ENCODE measurements at regions not wholly inside any gene's neighbourhood (a gene's known extent, or its start where the extent isn't known, plus 50 kb on each side); places are given as distances from the start of the nearest gene placed in this dataset.
"Not testable (repeated sequence)": the region's sequence is repeated elsewhere in the genome, so short reads cannot be mapped to it uniquely, and the experiment has no call there.

DNA sequence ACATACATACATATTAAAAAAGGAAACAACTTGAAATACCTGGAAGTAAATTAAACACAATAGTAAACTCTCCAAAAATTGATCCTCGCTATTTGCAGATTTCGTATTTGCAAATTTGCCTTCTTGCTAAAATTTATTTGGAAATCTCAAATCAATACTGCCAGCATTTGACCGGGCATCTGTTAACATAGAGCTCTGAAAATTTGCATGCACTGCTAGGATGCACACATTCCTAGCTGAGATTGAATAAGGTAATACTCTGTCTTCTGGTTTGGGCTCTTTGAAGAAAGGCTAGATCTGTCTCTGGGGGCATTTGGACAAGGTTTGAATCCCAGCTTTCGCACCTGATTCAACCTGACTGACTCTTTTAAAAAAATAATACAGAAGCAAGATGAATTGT is 729.1 kb upstream of the MGAT4C start:
- in situ Hi-C loops (cut with MboI; ENCODE audit: low pct_unique_long_range_greater_than_20kb, low sequenced_read_pairs) = no loop called here
- no peak for DNase-seq

DNA sequence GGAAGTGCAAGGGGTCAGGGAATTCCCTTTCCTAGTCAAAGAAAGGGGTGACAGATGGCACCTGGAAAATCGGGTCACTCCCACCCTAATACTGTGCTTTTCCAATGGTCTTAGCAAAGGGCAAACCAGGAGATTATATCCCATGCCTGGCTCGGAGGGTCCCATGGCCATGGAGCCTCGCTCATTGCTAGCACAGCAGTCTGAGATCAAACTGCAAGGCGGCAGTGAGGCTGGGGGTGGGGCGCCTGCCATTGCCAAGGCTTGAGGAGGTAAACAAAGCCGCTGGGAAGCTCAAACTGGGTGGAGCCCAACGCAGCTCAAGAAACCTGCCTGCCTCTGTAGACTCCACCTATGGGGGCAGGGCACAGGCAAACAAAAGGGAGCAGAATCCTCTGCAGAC is 714.4 kb upstream of the MGAT4C start:
- DNase-seq; in situ Hi-C loops (cut with MboI; ENCODE audit: low pct_unique_long_range_greater_than_20kb, low sequenced_read_pairs): not testable (repeated sequence)

DNA sequence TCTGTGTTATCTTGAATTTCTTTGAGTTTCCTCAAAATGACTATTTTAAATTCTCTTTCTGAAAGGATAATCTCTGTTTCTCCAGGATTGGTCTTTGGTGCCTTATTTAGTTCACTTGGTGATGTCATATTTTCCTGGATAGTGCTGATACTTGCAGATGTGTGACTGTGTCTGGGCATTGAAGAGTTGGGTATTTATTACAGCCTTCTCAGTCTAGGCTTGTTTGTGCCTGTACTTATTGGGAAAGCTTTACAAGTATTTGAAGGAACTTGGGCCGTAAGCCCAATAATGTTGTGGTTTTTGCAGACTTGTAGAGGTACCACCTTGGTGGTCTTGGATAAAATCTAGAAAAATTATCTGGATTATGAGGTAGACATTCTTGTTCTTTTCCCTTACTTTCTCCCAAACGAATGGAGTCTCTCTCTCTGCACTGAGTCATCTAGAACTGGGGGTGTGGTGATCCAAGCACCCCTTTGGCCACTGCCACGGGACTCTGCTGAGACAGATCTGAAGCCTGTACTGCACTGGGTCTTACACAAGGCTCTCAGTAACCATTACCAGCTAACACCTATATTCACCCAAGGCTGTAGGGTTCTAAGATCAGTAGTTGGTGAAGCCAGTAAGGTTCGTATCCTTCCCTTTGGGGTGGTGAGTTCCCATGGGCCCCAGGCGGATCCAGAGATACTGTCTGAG is 703.7 kb upstream of the MGAT4C start:
- in situ Hi-C loops (cut with MboI; ENCODE audit: low pct_unique_long_range_greater_than_20kb, low sequenced_read_pairs) = no loop called here

DNA sequence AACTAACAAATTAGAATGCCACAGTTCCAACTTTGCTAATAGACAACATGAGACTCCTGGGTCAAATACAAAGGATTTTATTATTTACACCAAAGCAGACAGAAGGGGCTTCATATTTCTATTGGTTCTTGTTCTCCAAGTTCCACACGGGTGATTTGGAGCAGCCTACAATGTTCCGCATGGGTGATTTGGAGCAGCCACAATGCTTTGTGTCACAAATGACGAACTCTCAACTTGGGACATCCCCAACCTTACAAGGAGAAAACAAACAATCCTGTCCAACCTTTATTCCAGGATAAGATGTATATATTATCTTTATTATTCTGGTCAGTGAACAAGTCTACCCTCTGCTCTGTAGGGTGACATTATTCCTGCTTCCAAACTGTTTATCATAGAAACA is 694.3 kb upstream of the MGAT4C start:
- in situ Hi-C loops (cut with MboI; ENCODE audit: low pct_unique_long_range_greater_than_20kb, low sequenced_read_pairs) = no loop called here
- DNase-seq = no peak

More for the DNA sequence above, 703.7 kb upstream of the MGAT4C start:
- DNase-seq = no peak

DNA sequence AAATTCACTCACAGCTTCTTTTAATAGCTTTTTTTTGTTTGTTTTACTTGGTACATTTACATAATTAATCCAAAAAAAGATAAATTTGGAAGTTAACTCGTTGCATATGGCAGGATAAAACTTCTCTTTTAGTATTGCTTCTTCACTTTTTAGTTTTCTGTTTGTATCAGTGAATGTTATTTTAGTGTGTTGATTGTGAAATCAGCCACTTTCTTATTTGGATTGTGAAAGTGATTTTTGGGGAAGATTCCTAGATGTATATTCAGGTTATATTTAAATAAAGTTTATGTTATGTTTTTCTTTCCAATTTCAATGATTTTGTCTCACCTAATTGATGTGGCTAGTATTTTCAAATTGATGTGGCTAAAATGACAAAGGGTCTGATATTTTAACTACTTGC is 693.9 kb upstream of the MGAT4C start:
- no peak for DNase-seq
- in situ Hi-C loops (cut with MboI; ENCODE audit: low pct_unique_long_range_greater_than_20kb, low sequenced_read_pairs) = no loop called here

DNA sequence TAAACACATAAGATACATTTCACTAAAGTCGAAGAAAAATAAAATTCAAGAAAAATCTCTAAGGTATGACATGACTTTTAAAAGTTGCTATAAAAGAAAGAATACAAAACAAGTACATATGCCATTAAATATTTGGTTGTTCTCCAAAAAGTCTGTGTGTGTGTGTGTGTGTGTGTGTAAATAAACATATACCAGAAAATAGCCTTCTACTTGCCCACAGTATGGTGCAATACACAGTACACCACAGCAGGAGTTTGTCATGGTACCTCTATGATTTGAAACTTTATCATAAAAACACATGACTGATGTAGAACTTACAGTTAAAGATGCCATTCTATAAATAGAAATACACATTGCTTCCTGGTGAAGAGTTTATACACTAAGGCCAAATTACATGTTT is 692.7 kb upstream of the MGAT4C start:
- no peak for DNase-seq
- in situ Hi-C loops (cut with MboI; ENCODE audit: low pct_unique_long_range_greater_than_20kb, low sequenced_read_pairs) = no loop called here

DNA sequence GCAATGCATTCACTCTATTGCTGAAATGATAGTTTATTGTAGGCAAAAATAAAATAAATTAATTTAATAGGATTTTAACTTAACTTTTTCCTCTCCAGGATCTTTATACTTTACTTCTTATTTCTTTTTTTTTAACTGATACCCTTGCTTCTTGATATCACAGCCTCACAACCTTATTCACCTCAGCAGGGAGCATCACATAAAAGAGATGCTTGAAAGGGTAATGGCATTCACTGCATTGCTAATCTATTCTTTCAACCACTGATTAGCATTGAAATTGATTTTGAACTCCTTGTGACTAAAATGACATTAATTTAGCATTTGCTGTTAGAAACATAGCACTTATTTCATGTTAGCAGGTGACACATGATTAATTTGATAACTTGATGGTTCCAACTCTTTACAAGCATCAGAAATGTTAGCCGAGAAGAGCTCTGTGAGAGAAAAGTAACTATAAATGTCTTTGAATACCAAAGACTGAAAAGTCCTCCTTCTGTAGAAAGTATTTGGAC is 689.5 kb upstream of the MGAT4C start:
- no peak for DNase-seq
- in situ Hi-C loops (cut with MboI; ENCODE audit: low pct_unique_long_range_greater_than_20kb, low sequenced_read_pairs) = no loop called here

DNA sequence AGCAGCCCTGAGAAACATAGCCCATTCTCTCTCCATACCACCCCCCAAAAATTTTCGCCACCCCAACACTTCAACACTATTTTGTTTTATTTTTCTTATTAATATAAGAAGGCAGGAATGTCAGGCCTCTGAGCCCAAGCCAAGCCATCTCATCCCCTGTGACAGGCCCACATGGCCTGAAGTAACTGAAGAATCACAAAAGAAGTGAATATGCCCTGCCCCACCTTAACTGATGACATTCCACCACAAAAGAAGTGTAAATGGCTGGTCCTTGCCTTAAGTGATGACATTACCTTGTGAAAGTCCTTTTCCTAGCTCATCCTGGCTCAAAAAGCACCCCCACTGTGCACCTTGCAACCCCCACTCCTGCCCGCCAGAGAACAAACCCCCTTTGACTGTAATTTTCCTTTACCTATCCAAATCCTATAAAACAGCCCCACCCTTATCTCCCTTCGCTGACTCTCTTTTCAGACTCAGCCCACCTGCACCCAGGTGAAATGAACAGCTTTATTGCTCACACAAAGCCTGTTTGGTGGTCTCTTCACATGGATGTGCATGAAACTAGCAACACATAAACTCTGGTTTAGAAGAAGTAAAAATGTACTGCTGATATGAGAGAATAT is 688.1 kb upstream of the MGAT4C start:
- DNase-seq; in situ Hi-C loops (cut with MboI; ENCODE audit: low pct_unique_long_range_greater_than_20kb, low sequenced_read_pairs): not testable (repeated sequence)

DNA sequence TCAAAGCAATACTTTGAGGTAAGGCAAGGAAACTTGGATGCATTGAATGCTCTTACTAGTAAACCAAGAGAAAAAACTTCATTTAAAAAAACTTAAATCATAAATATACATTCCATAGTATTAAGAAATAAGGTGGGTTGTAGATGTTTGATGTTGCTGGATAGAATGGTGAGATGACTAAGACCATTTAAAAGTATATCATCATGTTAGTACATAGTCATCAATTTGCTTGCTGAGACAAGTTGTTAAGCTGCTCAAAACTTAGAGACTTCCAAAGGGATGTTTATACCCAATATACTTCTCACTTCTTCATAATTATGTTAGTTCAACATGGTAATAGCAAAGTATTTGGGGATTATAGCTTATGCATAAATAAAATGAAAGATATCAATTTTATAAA is 675.5 kb upstream of the MGAT4C start:
- in situ Hi-C loops (cut with MboI; ENCODE audit: low pct_unique_long_range_greater_than_20kb, low sequenced_read_pairs) = no loop called here
- no peak for DNase-seq

DNA sequence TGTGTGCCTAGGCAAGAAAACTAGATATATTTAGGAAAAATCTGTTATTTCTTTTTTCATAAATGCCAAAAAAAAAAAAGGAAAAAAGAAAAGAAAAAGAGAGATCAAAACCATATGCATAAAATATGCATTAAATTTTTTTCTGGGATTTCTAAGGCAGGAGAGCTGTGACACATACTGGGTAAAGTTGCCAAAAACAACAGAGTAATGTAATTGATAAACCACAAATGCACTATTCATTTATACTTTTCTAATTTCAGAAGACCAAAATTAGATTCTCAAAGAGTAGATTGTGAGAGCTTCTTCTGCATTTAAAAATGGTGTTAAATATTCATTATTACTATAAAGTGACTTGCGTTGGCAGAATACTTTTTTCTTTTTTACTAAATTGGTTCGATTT is 673.8 kb upstream of the MGAT4C start:
- in situ Hi-C loops (cut with MboI; ENCODE audit: low pct_unique_long_range_greater_than_20kb, low sequenced_read_pairs) = no loop called here
- no peak for DNase-seq

DNA sequence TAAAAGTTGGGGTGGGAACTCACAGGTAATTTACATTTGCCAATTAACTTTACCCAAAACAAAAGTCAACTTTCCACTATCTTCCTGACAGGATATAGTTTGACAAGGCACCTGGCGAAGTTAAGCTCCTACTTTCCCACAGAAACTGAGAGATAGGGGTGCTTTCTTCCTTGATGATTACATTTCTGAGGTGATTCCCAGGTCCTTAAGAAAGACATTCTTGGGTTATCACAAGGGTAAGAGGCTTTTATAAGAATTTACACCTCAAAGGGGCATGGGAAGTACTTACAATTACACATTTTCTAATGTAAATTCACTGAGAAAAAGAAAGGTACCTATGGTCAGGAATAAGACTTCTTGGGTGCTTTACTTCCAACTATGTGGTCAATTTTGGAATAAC is 660.9 kb upstream of the MGAT4C start:
- in situ Hi-C loops (cut with MboI; ENCODE audit: low pct_unique_long_range_greater_than_20kb, low sequenced_read_pairs) = no loop called here
- DNase-seq = no peak

DNA sequence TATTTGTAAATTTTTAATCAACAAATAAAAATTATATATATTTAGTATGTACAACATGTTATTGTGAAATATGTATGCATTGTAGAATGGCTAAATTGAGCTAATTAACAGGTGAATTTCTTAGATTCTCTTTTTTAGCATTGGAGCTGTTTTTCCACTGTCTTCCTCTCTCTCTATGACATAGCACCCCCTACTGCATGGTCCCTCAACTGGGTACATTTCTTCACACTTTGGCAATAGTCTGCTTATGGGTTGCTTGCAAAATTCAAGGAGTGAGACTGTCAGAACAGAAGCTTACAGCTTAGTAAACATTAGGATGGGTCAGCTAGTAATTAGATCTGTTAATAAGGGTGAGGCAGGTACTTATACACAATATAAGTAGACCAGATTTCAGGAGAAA is 658.5 kb upstream of the MGAT4C start:
- in situ Hi-C loops (cut with MboI; ENCODE audit: low pct_unique_long_range_greater_than_20kb, low sequenced_read_pairs) = no loop called here

DNA sequence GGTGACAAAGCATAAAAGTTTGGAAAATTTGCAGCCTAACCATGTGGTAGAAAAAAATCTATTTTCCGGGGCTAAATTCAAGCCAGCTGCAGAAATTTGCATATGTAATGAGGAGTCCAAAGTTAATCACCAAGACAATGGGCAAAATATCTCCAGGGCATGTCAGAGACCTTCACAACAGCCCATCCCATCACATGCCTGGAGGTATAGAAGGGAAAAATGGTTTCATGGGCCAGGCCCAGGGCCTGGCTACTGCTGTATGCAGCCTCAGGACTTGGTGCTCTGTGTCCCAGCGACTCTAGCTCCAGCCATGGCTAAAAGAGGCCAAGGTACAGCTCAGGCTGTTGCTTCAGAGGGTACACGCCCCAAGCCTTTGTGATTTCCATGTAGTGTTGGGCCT is 655.8 kb upstream of the MGAT4C start:
- in situ Hi-C loops (cut with MboI; ENCODE audit: low pct_unique_long_range_greater_than_20kb, low sequenced_read_pairs) = no loop called here
- DNase-seq = no peak

More for the DNA sequence above, 658.5 kb upstream of the MGAT4C start:
- peak; percentile 3 for DNase-seq

DNA sequence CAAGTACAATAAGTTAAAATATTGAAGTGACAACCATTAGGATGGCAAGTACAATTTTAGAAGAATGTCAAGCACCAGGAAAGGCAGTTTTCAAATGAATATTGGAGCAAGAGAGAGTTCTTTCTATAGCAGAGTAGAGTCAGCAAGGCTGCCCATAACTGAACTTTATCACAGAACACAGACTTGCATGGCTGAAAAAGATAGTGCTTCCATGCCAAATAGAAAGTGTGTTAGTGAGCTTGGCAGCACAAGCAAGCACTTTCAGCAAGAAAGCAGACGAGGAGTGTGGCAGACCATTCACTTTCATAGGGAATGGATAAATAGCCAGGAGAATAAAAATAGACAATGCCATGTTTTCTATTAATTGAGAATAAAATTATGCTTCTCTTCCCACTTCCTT is 647.0 kb upstream of the MGAT4C start:
- no peak for DNase-seq

DNA sequence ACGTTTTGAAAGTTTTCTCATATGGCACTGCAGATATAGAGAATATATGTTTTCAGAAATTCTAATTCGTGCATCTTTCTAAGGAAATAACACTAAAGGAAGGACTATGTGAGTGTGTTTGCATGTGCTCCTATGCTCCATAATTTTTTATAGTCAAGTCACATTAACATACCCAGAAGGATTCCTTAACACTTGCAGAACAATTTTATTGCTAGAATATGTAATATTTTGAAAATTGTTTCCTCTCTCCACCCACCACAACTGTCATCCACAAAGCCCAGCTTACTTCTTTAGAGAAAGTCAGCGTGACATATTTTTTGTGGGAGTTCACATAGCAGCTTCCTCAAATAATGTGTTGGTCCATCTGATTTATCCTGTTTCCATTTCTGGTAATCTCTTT is 604.6 kb upstream of the MGAT4C start:
- no peak for DNase-seq
- in situ Hi-C loops (cut with MboI; ENCODE audit: low pct_unique_long_range_greater_than_20kb, low sequenced_read_pairs) = no loop called here

More for the DNA sequence above, 647.0 kb upstream of the MGAT4C start:
- in situ Hi-C loops (cut with MboI; ENCODE audit: low pct_unique_long_range_greater_than_20kb, low sequenced_read_pairs) = no loop called here

DNA sequence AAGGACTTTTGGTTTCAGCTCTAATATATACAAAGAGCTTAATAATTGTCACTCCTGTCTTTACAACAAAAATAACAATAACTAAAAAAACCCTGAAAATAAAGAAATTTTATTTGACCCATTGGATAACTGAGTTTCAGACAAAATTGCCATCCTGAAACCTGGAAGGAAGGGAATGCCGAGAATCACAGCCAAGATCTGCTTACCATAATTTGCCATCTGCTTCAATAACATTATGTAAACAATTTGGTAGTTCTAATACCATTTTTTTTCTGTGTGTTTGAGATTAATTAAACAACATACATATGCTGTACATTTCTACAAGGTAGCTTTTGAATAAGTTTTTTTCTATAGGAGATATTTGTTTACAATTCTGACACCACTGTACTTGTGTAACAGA is 596.3 kb upstream of the MGAT4C start:
- no peak for DNase-seq
- in situ Hi-C loops (cut with MboI; ENCODE audit: low pct_unique_long_range_greater_than_20kb, low sequenced_read_pairs) = no loop called here

DNA sequence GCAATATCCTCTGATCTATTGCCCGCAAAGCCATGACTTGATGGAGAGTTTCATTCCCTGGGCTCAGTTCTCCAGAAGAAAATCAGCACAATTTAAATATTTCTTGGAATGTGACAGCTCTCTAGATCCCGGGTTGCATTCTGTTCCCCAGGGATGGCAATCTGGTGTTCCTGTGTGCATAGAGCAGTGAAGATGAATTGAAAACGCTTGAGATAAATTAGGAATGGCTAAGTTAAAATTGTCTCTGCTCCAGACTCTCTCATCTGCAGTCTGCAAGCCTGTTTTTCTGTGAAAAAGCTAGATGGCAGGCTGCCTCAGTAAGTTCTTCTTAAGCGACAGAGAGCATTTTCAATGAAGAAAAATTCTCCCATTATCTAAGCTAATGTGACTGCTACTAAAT is 582.5 kb upstream of the MGAT4C start:
- no peak for DNase-seq
- in situ Hi-C loops (cut with MboI; ENCODE audit: low pct_unique_long_range_greater_than_20kb, low sequenced_read_pairs) = no loop called here

DNA sequence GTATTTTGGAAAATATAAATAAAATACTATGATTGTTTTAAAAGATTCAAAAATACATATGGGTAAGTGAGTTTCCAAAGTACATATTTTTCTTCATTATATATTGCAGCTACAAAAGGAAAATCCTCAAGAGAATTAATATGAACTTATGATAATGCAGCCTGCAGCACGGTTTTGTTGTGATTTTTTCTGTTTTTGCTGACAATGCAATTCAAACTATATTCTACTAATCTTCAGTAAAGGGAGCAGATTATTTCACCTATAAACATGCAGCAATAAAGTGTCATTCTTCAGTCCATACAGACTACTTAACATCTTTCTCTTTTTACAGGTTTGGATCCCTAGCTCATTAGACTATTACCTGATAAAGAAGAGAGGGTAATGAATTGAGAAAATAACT is 582.1 kb upstream of the MGAT4C start:
- in situ Hi-C loops (cut with MboI; ENCODE audit: low pct_unique_long_range_greater_than_20kb, low sequenced_read_pairs) = no loop called here

DNA sequence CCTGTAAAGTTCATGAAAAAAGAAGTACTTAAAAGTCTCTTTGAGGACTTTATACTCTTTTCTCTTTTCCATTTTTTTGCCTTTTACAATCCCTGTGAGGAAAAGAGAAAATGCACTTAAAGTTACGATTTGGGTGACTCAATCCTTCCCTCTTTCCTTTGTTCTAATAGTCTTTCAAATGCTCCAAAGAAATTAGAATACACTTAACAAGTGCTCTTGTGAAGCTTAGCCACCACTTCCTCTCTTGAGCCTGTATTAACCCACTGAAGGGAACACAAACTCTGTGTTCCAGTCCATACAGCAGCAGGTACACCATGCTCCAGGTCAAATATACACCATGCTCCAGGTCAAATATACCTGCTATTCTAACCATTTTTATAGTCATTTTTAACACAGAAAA is 581.1 kb upstream of the MGAT4C start:
- in situ Hi-C loops (cut with MboI; ENCODE audit: low pct_unique_long_range_greater_than_20kb, low sequenced_read_pairs) = no loop called here
- no peak for DNase-seq

More for the DNA sequence above, 582.1 kb upstream of the MGAT4C start:
- DNase-seq = no peak

DNA sequence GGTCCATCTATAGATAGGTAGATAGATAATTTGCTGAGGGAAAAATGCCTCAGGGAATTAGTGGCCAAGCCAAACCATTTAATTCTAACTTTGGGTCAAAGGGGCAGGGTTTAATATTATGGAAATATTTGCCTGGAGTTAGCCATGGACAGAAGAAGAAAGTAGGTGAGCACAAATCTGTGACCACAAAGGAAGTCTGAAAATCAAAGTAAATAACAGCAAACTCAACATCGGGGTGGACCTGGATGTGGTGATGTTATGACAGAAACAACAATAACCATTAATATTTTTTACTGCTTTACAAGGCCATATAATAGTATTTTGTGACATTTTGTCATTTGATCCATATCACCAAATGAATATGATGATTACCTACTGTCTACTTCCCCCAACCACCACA is 578.0 kb upstream of the MGAT4C start:
- in situ Hi-C loops (cut with MboI; ENCODE audit: low pct_unique_long_range_greater_than_20kb, low sequenced_read_pairs) = no loop called here

DNA sequence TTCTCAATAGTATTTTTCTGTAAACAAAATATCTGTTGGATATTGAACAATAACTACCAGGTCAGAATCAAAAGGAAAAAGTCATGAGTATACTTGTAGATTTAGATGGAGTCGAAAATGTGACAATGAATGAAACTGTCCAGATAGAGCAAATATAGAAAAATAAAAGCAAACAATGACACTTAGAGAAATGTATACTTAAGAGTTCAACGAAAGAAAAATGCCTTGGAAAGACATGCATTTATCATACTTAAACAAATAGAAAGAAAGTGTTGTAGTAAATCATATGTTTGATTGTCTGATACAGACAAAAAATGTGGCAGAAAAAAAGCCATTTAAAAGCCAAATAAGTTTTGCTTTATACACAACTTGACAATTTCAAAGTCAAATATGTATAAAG is 571.2 kb upstream of the MGAT4C start:
- no peak for DNase-seq

More for the DNA sequence above, 578.0 kb upstream of the MGAT4C start:
- no peak for DNase-seq

More for the DNA sequence above, 571.2 kb upstream of the MGAT4C start:
- in situ Hi-C loops (cut with MboI; ENCODE audit: low pct_unique_long_range_greater_than_20kb, low sequenced_read_pairs) = no loop called here
